Coronary artery (tissue), 2 donors: ENCODE measurements at regions not wholly inside any gene's neighbourhood (a gene's known extent, or its start where the extent isn't known, plus 50 kb on each side); places are given as distances from the start of the nearest gene placed in this dataset.
"Not testable (repeated sequence)": the region's sequence is repeated elsewhere in the genome, so short reads cannot be mapped to it uniquely, and the experiment has no call there.

Source experiments
- DNase-seq: peaks from one replicate; pipeline ENCODE4 v3.0.0-alpha.2; 2017; ENCODE audit warnings: low spot score
- H3K27ac ChIP-seq, 2 donors: fragments of 200-600 bp; sonication (generic); one replicate each; pipeline ENCODE4 v1.5.1; 2016 to 2019
- H3K4me3 ChIP-seq: fragments of 200-600 bp; sonication (generic); 2 replicates; pipeline ENCODE4 v1.5.1; 2016; ENCODE audit warnings: mild to moderate bottlenecking, moderate library complexity
- CTCF ChIP-seq: fragments of 200-600 bp; sonication (generic); IDR thresholded peaks from one replicate; pipeline ENCODE4 v1.5.1; 2019; ENCODE audit warnings: antibody characterized with exemption

- no peak overlapping the region for H3K4me3 ChIP-seq
- H3K27ac ChIP-seq: no peak overlapping the region
- no peak for TF ChIP-seq CTCF
- DNase-seq: no peak
Measured at GRCh38 chr5:30436691-30437090, 756.8 kb upstream of the CDH6 start.

- not testable (repeated sequence) for H3K27ac ChIP-seq, H3K4me3 ChIP-seq, DNase-seq
Measured at GRCh38 chr5:30428866-30429407, 764.5 kb upstream of the CDH6 start.

- Histone ChIP-seq H3K27ac (no peak overlapping the region), H3K4me3 (no peak overlapping the region)
- no peak for TF ChIP-seq CTCF
- DNase-seq: no peak
Measured at GRCh38 chr5:30414078-30414477, 779.4 kb upstream of the CDH6 start.

- H3K27ac ChIP-seq: no peak overlapping the region
- TF ChIP-seq CTCF: no peak
- no peak for DNase-seq
- no peak overlapping the region for H3K4me3 ChIP-seq
Measured at GRCh38 chr5:30413540-30413939, 779.9 kb upstream of the CDH6 start.

- Histone ChIP-seq H3K4me3 (no peak overlapping the region), H3K27ac (no peak overlapping the region)
- TF ChIP-seq CTCF: no peak
- DNase-seq: no peak
Measured at GRCh38 chr5:30405821-30406220, 787.7 kb upstream of the CDH6 start.

GRCh38 chr5:30401479-30402058 lies 791.9 kb upstream of the CDH6 start:
- no peak overlapping the region for H3K4me3 ChIP-seq
- no peak for DNase-seq
- no peak overlapping the region for H3K27ac ChIP-seq
- no peak for TF ChIP-seq CTCF

- no peak overlapping the region for H3K4me3 ChIP-seq
- no peak overlapping the region for H3K27ac ChIP-seq
- no peak for TF ChIP-seq CTCF
- DNase-seq: no peak
Measured at GRCh38 chr5:30398423-30398822, 795.1 kb upstream of the CDH6 start.
